ENCODE measurements at regions not wholly inside any gene's neighbourhood (a gene's known extent, or its start where the extent isn't known, plus 50 kb on each side); places are given as distances from the start of the nearest gene placed in this dataset.

- DNase-seq (ENCODE audit: low spot score) = no peak
These were observed 76.1 kb upstream of the GYPC start for GRCh38 chr2:126579868-126580267.

- DNase-seq (ENCODE audit: low spot score) = no peak
These were observed 69.6 kb upstream of the GYPC start for GRCh38 chr2:126586317-126586716.

DNA sequence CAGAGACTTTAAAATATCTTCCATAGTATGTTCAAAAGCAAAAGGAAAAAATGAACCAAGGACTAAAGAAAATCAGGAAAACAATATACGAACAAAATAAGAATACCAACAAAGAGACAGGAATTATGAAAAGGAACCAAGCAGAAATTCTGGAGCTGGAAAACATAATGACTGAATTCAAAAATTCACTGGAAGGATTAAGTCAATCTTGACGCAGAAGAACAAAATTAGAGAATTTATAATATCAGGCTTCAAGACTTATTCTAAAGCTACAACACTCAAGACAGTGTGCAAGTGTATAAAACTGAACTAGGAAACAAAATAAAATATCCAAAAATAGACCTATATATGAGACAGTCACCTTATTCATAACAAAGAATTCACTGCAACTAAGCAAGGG, 56.9 kb upstream of the GYPC start:
- no peak for DNase-seq (ENCODE audit: low spot score)

- DNase-seq (ENCODE audit: low spot score) = no peak
These were observed 55.2 kb upstream of the GYPC start for GRCh38 chr2:126600742-126601141.

DNA sequence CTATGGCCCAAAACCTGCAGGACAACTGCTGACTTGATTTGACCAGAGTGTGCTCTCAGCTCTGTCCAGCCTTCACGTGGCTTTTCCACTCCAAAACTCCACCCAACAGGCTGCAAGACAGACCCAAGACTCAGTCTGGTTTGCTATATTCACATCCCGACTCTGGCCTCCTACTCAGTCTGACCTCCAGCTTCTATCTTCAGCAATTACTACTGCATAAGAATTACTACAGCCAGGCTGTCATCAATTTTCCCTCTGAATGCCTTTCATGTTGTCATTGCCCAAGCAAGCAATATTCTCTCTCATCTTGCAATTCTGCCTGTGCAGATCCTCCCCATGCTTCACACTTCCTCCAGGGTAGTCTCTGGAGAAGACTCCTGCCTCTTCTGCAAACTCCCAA, 53.6 kb upstream of the GYPC start:
- DNase-seq (ENCODE audit: low spot score) = no peak
